ENCODE measurements at regions not wholly inside any gene's neighbourhood (a gene's known extent, or its start where the extent isn't known, plus 50 kb on each side); places are given as distances from the start of the nearest gene placed in this dataset.
A peak's percentile ranks its signal among the peaks of the same experiment; 100 is the strongest.

GRCh38 chr12:46580445-46580844, 207.9 kb upstream of the SLC38A2 start:
- H3K4me1 ChIP-seq (ENCODE audit: control insufficient read depth in 1 of 2, low read depth in 2 of 2) = peaks cover 7 to 37% of the 10 kb centered on the region in 2 donors
- DNase-seq (ENCODE audit: low spot score) (no peak), ATAC-seq (ENCODE audit: insufficient number of reproducible peaks, low FRiP score, low read depth) (no peak)
- no peaks in the 10 kb centered on the region for H3K36me3 ChIP-seq
- no peaks in the 10 kb centered on the region for H3K9me3 ChIP-seq
- no peak for TF ChIP-seq CTCF (IDR thresholded peaks at IDR 0.05)
- no peaks in the 10 kb centered on the region for H3K27me3 ChIP-seq (replicated peaks; ENCODE audit: insufficient read depth)
- no peak overlapping the region for H3K27ac ChIP-seq
- H3K4me3 ChIP-seq = no peak overlapping the region

- ATAC-seq (ENCODE audit: insufficient number of reproducible peaks, low FRiP score, low read depth) = no peak
- Histone ChIP-seq H3K4me1 (ENCODE audit: control insufficient read depth in 1 of 2, low read depth in 2 of 2) (peaks cover 16 to 47% of the 10 kb centered on the region in 2 donors), H3K36me3 (no peaks in the 10 kb centered on the region), H3K9me3 (no peaks in the 10 kb centered on the region), H3K4me3 (no peak overlapping the region), H3K27ac (peak overlapping the region; percentile 46 to 78), H3K27me3 (replicated peaks; ENCODE audit: insufficient read depth) (no peaks in the 10 kb centered on the region)
- no peak for TF ChIP-seq CTCF (IDR thresholded peaks at IDR 0.05)
- no peak for DNase-seq (ENCODE audit: low spot score)
Measured at GRCh38 chr12:46579474-46579873, 206.9 kb upstream of the SLC38A2 start.

GRCh38 chr12:46578190-46578982, 205.8 kb upstream of the SLC38A2 start:
- no peak for TF ChIP-seq CTCF (IDR thresholded peaks at IDR 0.05)
- ATAC-seq (ENCODE audit: insufficient number of reproducible peaks, low FRiP score, low read depth) = peak; percentile 68
- H3K27ac ChIP-seq = peak overlapping the region; percentile 70 to 78

GRCh38 chr12:46577063-46577776, 204.6 kb upstream of the SLC38A2 start:
- H3K4me3 ChIP-seq = no peak overlapping the region
- no peak for DNase-seq (ENCODE audit: low spot score)
- peaks cover 24 to 66% of the 10 kb centered on the region in 2 donors for H3K4me1 ChIP-seq (ENCODE audit: control insufficient read depth in 1 of 2, low read depth in 2 of 2)
- TF ChIP-seq CTCF (IDR thresholded peaks at IDR 0.05) = no peak
- peak overlapping the region; percentile 70 to 78 for H3K27ac ChIP-seq
- no peaks in the 10 kb centered on the region for H3K9me3 ChIP-seq
- H3K27me3 ChIP-seq (replicated peaks; ENCODE audit: insufficient read depth) = no peaks in the 10 kb centered on the region
- no peak for ATAC-seq (ENCODE audit: insufficient number of reproducible peaks, low FRiP score, low read depth)
- H3K36me3 ChIP-seq = no peaks in the 10 kb centered on the region

More at GRCh38 chr12:46578190-46578982, 205.8 kb upstream of the SLC38A2 start:
- H3K27me3 ChIP-seq (replicated peaks; ENCODE audit: insufficient read depth) = no peaks in the 10 kb centered on the region
- no peaks in the 10 kb centered on the region for H3K36me3 ChIP-seq
- no peaks in the 10 kb centered on the region for H3K9me3 ChIP-seq
- H3K4me1 ChIP-seq (ENCODE audit: control insufficient read depth in 1 of 2, low read depth in 2 of 2) = peaks cover 24 to 58% of the 10 kb centered on the region in 2 donors
- no peak overlapping the region for H3K4me3 ChIP-seq
- DNase-seq (ENCODE audit: low spot score) = no peak

GRCh38 chr12:46574847-46575246, 202.3 kb upstream of the SLC38A2 start:
- H3K4me1 ChIP-seq (ENCODE audit: control insufficient read depth in 1 of 2, low read depth in 2 of 2) = peaks cover 24 to 66% of the 10 kb centered on the region in 2 donors
- H3K27ac ChIP-seq = no peak overlapping the region
- no peak for DNase-seq (ENCODE audit: low spot score)
- H3K4me3 ChIP-seq = no peak overlapping the region
- ATAC-seq (ENCODE audit: insufficient number of reproducible peaks, low FRiP score, low read depth) = no peak
- TF ChIP-seq CTCF (IDR thresholded peaks at IDR 0.05) = no peak
- H3K9me3 ChIP-seq = no peaks in the 10 kb centered on the region
- H3K27me3 ChIP-seq (replicated peaks; ENCODE audit: insufficient read depth) = no peaks in the 10 kb centered on the region
- no peaks in the 10 kb centered on the region for H3K36me3 ChIP-seq
